ENCODE measurements at regions not wholly inside any gene's neighbourhood (a gene's known extent, or its start where the extent isn't known, plus 50 kb on each side); places are given as distances from the start of the nearest gene placed in this dataset.

GRCh38 chr13:53623146-53623545, 594.5 kb downstream of the OLFM4 start:
- TF ChIP-seq CTCF (conservative IDR thresholded peaks at IDR 0.05), result no peak
- H3K4me1 ChIP-seq (ENCODE audit: control insufficient read depth, insufficient read depth, low read length), result no peaks in the 10 kb centered on the region
- H3K27ac Mint-ChIP-seq, result no peak overlapping the region
- H3K4me3 Mint-ChIP-seq, result no peak overlapping the region
- H3K27me3 Mint-ChIP-seq (ENCODE audit: insufficient read depth), result no peaks in the 10 kb centered on the region
- no peak overlapping the region for H3K9ac ChIP-seq (ENCODE audit: extremely low read depth, low read length, poor library complexity, severe bottlenecking)
- H3K27me3 ChIP-seq (ENCODE audit: control insufficient read depth, insufficient read depth, low read length, poor library complexity, severe bottlenecking), result no peaks in the 10 kb centered on the region
- DNase-seq, result no peak
- no peaks in the 10 kb centered on the region for H3K36me3 ChIP-seq (ENCODE audit: control insufficient read depth, insufficient read depth, low read length)
- H3K4me3 ChIP-seq (ENCODE audit: low read length), result no peak overlapping the region
- H3K36me3 Mint-ChIP-seq (ENCODE audit: low read depth), result no peaks in the 10 kb centered on the region
- H3K9me3 Mint-ChIP-seq, result no peaks in the 10 kb centered on the region
- no peak overlapping the region for H3K27ac ChIP-seq (ENCODE audit: low read depth, low read length)
- peaks cover 2% of the 10 kb centered on the region for H3K4me1 Mint-ChIP-seq
- H3K9me3 ChIP-seq (ENCODE audit: control insufficient read depth, low read length), result no peaks in the 10 kb centered on the region
- 83% methylated on average over 1 of the region's 2 CpGs; no CpG with 5 or more reads in 1 of the 2 experiments for WGBS, 2 experiments (ENCODE audit: insufficient coverage in 1 of 2, insufficient read length in 1 of 2)

GRCh38 chr13:53631511-53631910, 602.9 kb downstream of the OLFM4 start:
- Histone ChIP-seq H3K27me3 (ENCODE audit: control insufficient read depth, insufficient read depth, low read length, poor library complexity, severe bottlenecking) (no peaks in the 10 kb centered on the region), H3K9ac (ENCODE audit: extremely low read depth, low read length, poor library complexity, severe bottlenecking) (no peak overlapping the region), H3K36me3 (ENCODE audit: control insufficient read depth, insufficient read depth, low read length) (no peaks in the 10 kb centered on the region), H3K4me1 (ENCODE audit: control insufficient read depth, insufficient read depth, low read length) (no peaks in the 10 kb centered on the region), H3K9me3 (ENCODE audit: control insufficient read depth, low read length) (no peaks in the 10 kb centered on the region), H3K4me3 (ENCODE audit: low read length) (no peak overlapping the region), H3K27ac (ENCODE audit: low read depth, low read length) (no peak overlapping the region)
- Mint-ChIP-seq H3K9me3 (no peaks in the 10 kb centered on the region), H3K36me3 (ENCODE audit: low read depth) (no peaks in the 10 kb centered on the region), H3K4me1 (peaks cover 4% of the 10 kb centered on the region), H3K27me3 (ENCODE audit: insufficient read depth) (no peaks in the 10 kb centered on the region), H3K4me3 (no peak overlapping the region), H3K27ac (no peak overlapping the region)
- TF ChIP-seq CTCF (conservative IDR thresholded peaks at IDR 0.05), result no peak
- DNase-seq, result peak; percentile 50
- 91 to 95% methylated on average over 2 of the region's 2 CpGs for WGBS, 2 experiments (ENCODE audit: insufficient coverage in 1 of 2, insufficient read length in 1 of 2)

GRCh38 chr13:53638040-53638439, 609.4 kb downstream of the OLFM4 start:
- no peak for TF ChIP-seq CTCF (conservative IDR thresholded peaks at IDR 0.05)
- Mint-ChIP-seq H3K27me3 (ENCODE audit: insufficient read depth) (no peaks in the 10 kb centered on the region), H3K36me3 (ENCODE audit: low read depth) (no peaks in the 10 kb centered on the region), H3K4me1 (no peaks in the 10 kb centered on the region), H3K4me3 (no peak overlapping the region), H3K9me3 (no peaks in the 10 kb centered on the region), H3K27ac (no peak overlapping the region)
- Histone ChIP-seq H3K36me3 (ENCODE audit: control insufficient read depth, insufficient read depth, low read length) (no peaks in the 10 kb centered on the region), H3K4me3 (ENCODE audit: low read length) (no peak overlapping the region), H3K9me3 (ENCODE audit: control insufficient read depth, low read length) (no peaks in the 10 kb centered on the region), H3K4me1 (ENCODE audit: control insufficient read depth, insufficient read depth, low read length) (no peaks in the 10 kb centered on the region), H3K27ac (ENCODE audit: low read depth, low read length) (no peak overlapping the region), H3K27me3 (ENCODE audit: control insufficient read depth, insufficient read depth, low read length, poor library complexity, severe bottlenecking) (no peaks in the 10 kb centered on the region), H3K9ac (ENCODE audit: extremely low read depth, low read length, poor library complexity, severe bottlenecking) (no peak overlapping the region)
- DNase-seq, result no peak
- 88 to 93% methylated on average over 2 of the region's 2 CpGs for WGBS, 2 experiments (ENCODE audit: insufficient coverage in 1 of 2, insufficient read length in 1 of 2)
